ENCODE measurements at regions not wholly inside any gene's neighbourhood (a gene's known extent, or its start where the extent isn't known, plus 50 kb on each side); places are given as distances from the start of the nearest gene placed in this dataset.

GRCh38 chr2:59183070-59183469 is 941.9 kb upstream of the FANCL start:
- TF ChIP-seq POLR2A (IDR thresholded peaks at IDR 0.05) (no peak), CTCF (IDR thresholded peaks at IDR 0.05) (no peak), EP300 (IDR thresholded peaks at IDR 0.05; ENCODE audit: low read depth) (no peak)

Data from transverse colon (tissue), 3 donors.